HUES6 (cell line): ENCODE measurements at regions not wholly inside any gene's neighbourhood (a gene's known extent, or its start where the extent isn't known, plus 50 kb on each side); places are given as distances from the start of the nearest gene placed in this dataset.
"Not testable (repeated sequence)": the region's sequence is repeated elsewhere in the genome, so short reads cannot be mapped to it uniquely, and the experiment has no call there.

ENCODE experiments used
- H3K27ac ChIP-seq: 2 replicates; pipeline ENCODE4 v1.7.0; 2013; ENCODE audit warnings: low read depth, mild to moderate bottlenecking, low read length, inconsistent platforms
- H3K27me3 ChIP-seq: 2 replicates; pipeline ENCODE4 v1.6.1; 2013; ENCODE audit warnings: low read length; ENCODE audit not compliant: control insufficient read depth, insufficient read depth
- H3K36me3 ChIP-seq: 2 replicates; pipeline ENCODE4 v1.6.1; 2013; ENCODE audit warnings: low read length; ENCODE audit not compliant: control insufficient read depth, insufficient read depth
- H3K4me1 ChIP-seq: 2 replicates; pipeline ENCODE4 v1.6.1; 2013; ENCODE audit warnings: low read length; ENCODE audit not compliant: control insufficient read depth, insufficient read depth
- H3K4me3 ChIP-seq: 2 replicates; pipeline ENCODE4 v1.5.1; 2013; ENCODE audit warnings: low read depth, low read length
- H3K9ac ChIP-seq: one replicate; pipeline ENCODE4 v1.6.1; 2013; ENCODE audit warnings: mild to moderate bottlenecking, low read length
- H3K9me3 ChIP-seq: 2 replicates; pipeline ENCODE4 v1.6.1; 2013; ENCODE audit warnings: low read depth, low read length; ENCODE audit not compliant: control insufficient read depth, insufficient read depth

DNA sequence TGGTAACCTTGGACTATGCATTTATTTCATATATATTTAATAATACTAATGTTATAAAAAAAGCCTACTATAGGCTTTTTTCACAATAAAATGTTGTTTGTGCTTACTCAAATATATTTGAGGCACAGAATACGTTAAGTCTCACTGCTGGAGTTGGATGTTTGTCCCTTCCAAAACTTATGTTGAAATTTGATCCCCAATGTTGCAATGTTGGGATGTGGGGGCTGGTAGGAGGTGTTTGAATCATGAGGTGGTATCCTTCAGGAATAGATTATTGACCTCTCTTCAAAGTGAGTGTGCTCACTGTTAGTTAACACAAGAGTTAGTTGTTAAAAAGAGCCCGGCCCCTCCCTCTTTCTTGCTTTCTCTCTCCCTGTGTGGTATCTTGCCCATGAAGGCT, 1295.9 kb downstream of the JRKL start:
- H3K9me3 ChIP-seq: no peaks in the 10 kb centered on the region
- no peaks in the 10 kb centered on the region for H3K36me3 ChIP-seq
- H3K27ac ChIP-seq: no peak overlapping the region
- no peaks in the 10 kb centered on the region for H3K27me3 ChIP-seq
- H3K9ac ChIP-seq: no peak overlapping the region
- no peak overlapping the region for H3K4me3 ChIP-seq
- peaks cover 17% of the 10 kb centered on the region; the same call in 1 of the 2 replicates for H3K4me1 ChIP-seq

DNA sequence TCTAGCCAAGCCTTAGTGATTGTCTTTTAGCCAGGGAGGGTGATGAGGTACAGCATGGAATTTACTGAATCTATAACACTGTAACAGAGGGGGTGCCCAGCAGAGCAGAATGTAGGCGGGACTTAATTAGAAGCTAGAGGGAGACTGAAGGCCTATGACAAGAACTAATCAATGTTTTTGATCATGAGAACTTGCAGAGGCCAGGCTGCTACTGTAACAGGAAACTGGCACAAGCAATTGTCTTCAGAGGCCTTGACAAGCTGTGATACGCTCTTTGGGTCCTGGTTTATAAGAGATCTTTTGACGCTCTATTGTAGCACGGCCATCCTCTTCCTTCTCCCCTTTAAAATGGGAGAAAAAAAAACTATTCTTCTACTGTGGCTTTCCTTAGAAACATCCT, 1297.3 kb downstream of the JRKL start:
- Histone ChIP-seq H3K4me3 (no peak overlapping the region), H3K9ac (no peak overlapping the region), H3K9me3 (no peaks in the 10 kb centered on the region), H3K4me1 (peaks cover 17% of the 10 kb centered on the region; the same call in 1 of the 2 replicates), H3K36me3 (no peaks in the 10 kb centered on the region), H3K27me3 (no peaks in the 10 kb centered on the region), H3K27ac (no peak overlapping the region)

DNA sequence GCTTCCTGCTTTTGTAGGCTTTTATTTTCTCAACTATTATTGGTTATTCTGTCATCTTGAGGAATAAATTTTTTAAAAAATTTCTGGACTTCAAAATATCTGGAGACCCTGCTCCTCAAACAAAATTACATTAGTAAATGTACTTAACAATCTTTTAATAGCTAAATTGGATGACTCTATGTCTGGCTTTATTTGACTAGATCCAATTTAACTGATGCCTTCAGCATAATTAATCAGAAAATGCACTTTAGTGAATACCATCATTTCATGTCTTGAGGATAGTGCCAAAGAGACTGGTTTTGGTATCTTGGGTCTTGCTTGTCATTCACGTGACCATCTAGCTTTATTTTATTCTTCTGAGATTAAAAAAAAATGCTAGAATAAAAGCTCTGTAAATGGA, 1301.2 kb downstream of the JRKL start:
- Histone ChIP-seq H3K27ac (no peak overlapping the region), H3K4me1 (peaks cover 7% of the 10 kb centered on the region; the same call in 1 of the 2 replicates), H3K9ac (no peak overlapping the region), H3K9me3 (peaks cover 3% of the 10 kb centered on the region; the same call in 1 of the 2 replicates), H3K36me3 (no peaks in the 10 kb centered on the region), H3K4me3 (no peak overlapping the region), H3K27me3 (no peaks in the 10 kb centered on the region)

DNA sequence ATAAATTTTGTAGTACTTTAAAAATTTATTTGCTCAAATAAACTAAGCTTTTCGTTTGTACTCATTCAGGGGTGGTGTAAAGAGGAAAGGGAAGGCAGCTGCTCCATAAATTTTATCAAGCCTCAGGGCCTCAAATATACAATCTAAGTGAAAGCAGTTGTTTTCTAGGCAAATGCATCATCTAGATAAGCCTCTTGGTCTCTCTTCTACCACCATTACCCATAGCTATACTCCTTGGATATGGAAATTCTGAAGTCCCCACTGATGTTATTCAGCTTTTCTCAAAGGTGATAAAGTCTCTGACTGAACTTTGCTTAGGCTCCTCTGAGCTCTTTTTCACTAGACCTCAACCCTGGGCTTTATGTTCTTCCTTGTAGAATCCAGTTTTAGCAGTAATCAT, 1313.1 kb downstream of the JRKL start:
- no peaks in the 10 kb centered on the region for H3K9me3 ChIP-seq
- H3K4me3 ChIP-seq: no peak overlapping the region
- no peaks in the 10 kb centered on the region for H3K4me1 ChIP-seq
- H3K27ac ChIP-seq: no peak overlapping the region
- H3K36me3 ChIP-seq: no peaks in the 10 kb centered on the region
- no peak overlapping the region for H3K9ac ChIP-seq
- H3K27me3 ChIP-seq: no peaks in the 10 kb centered on the region

DNA sequence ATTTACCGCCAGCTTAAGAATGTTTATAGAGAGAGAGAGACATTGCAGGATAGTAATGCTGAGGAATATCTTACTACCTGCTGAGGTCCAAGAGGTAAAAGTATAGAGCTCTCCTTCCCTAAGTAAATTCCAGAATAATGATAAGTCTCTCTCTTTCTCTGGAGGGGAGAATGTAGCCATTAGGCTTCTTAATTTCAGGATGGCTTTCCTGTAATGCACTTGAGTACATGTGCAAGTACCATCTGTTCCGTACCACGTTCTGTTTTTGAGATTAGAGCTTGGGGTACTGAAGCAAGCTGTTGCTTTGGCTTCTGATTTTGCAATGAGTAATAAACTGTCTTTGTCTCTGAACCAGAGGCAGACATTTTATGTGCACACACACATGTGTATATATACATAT, 1314.0 kb downstream of the JRKL start:
- H3K4me1 ChIP-seq: no peaks in the 10 kb centered on the region
- H3K4me3 ChIP-seq: no peak overlapping the region
- H3K27ac ChIP-seq: no peak overlapping the region
- no peaks in the 10 kb centered on the region for H3K9me3 ChIP-seq
- no peak overlapping the region for H3K9ac ChIP-seq
- H3K36me3 ChIP-seq: no peaks in the 10 kb centered on the region
- no peaks in the 10 kb centered on the region for H3K27me3 ChIP-seq

DNA sequence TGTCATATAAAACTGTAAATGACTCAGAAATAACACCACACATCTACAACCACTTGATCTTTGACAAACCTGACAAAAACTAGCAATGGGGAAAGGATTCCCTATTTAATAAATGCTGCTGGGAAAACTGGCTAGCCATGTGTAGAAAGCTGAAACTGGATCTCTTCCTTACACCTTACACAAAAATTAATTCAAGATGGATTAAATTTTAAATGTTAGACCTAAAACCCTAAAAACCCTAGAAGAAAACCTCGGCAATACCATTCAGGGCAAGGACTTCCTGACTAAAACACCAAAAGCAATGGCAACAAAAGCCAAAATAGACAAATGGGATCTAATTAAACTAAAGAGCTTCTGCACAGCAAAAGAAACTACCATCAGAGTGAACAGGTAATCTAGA, 1315.3 kb upstream of the CNTN5 start:
- not testable (repeated sequence) for H3K9me3 ChIP-seq, H3K27ac ChIP-seq, H3K9ac ChIP-seq, H3K4me3 ChIP-seq, H3K36me3 ChIP-seq, H3K27me3 ChIP-seq, H3K4me1 ChIP-seq

DNA sequence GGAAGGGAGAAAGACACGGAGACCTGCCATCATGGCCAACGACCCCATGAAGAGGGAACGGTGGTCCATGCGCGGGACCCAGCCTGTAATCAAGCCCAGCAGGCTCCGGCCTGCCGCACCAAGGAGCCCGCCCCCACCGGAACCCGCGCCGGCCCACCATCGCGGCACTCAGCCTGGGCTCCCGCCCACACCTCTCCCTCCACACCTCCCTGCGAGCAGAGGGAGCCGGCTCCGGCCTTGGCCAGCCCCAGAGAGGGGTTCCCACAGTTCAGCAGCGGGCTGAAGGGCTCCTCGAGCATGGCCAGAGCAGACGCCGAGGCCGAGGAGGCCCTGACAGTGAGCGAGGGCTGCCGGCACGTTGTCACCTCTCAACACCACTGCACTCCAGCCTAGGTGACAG, 1302.8 kb upstream of the CNTN5 start:
- H3K4me1 ChIP-seq: peaks cover 16% of the 10 kb centered on the region
- H3K27ac ChIP-seq: no peak overlapping the region
- no peaks in the 10 kb centered on the region for H3K27me3 ChIP-seq
- no peak overlapping the region for H3K4me3 ChIP-seq
- H3K36me3 ChIP-seq: no peaks in the 10 kb centered on the region
- H3K9me3 ChIP-seq: 0 out of 2 replicates have a peak, but pooled peaks cover 4% of the 10 kb centered on the region
- H3K9ac ChIP-seq: no peak overlapping the region

DNA sequence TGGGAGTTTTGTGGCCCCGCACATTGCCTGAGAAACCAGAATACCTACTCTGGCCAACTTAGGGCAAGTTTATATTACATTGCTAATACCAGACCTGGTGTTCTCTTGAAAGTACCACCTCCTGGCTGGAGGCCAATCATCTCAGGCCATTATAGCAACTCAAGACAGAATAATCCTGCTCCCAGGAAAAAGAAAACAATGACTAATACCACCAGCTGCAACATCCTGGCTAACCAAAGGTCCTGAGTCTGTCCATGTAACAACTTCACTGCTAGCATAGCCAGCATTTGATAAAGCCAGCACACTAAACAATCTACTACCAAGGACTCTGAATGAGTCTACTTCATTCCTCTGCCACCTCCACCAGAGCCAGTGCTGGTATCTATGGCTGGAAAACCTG, 1298.7 kb upstream of the CNTN5 start:
- H3K4me3 ChIP-seq: no peak overlapping the region
- H3K36me3 ChIP-seq: no peaks in the 10 kb centered on the region
- H3K27me3 ChIP-seq: no peaks in the 10 kb centered on the region
- H3K27ac ChIP-seq: no peak overlapping the region
- H3K9me3 ChIP-seq: 0 out of 2 replicates have a peak, but pooled peaks cover 4% of the 10 kb centered on the region
- H3K4me1 ChIP-seq: peaks cover 17% of the 10 kb centered on the region
- H3K9ac ChIP-seq: no peak overlapping the region

DNA sequence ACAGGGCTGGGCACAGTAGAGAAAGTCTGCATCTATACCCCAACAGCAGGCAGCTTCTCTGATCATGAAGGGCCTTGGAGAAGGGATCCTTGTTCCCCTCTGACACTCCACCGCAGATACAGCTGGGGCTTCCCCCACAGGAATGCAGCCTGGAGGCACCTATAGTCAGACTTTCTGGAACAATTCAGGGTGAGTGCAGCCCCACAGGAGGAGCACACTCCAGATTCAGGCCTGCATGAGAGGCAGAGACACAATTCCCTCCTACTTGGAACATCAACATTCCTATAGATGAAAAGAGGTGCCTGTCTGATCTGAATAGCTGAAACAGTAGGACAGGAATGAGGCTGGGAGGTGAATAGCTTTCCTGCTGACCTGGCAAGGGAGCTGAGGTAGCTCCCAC, 1298.0 kb upstream of the CNTN5 start:
- Histone ChIP-seq H3K4me1 (peaks cover 17% of the 10 kb centered on the region), H3K36me3 (no peaks in the 10 kb centered on the region), H3K4me3 (no peak overlapping the region), H3K27ac (no peak overlapping the region), H3K9ac (no peak overlapping the region), H3K9me3 (0 out of 2 replicates have a peak, but pooled peaks cover 4% of the 10 kb centered on the region), H3K27me3 (no peaks in the 10 kb centered on the region)

DNA sequence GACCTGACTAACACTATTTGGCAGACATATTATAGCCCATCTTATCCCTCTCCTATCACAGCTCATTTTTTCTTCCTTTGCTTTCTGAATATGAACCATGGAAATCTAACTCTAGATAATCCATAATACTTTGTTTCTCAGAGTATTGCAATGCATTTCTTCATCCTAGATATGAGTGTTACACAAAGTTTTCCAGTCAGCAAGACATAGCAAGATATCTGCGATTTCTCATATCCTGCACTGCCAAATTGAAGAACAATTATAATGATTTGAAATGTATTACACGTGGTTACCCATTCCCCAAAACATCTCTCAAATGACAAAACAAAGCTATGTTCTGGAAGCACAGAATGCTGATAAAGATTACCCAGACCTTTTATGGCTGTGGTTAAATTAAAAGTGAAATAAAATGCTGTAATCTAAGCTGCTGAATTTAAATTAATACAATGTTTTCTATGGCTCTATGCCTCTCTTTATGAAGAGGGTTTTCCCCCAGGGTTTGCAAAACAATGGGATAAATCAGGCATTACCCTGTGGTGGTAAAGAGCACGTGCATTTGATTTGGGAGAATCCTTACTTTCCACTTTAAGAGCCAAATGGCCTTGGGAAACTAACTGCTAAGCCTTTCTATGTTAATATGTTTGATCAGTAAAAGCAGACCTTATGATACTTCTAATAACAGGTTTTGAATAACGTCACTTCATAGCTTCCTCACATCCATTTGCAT, 1291.0 kb upstream of the CNTN5 start:
- Histone ChIP-seq H3K27me3 (no peaks in the 10 kb centered on the region), H3K9ac (no peak overlapping the region), H3K27ac (no peak overlapping the region), H3K36me3 (no peaks in the 10 kb centered on the region), H3K9me3 (no peaks in the 10 kb centered on the region), H3K4me1 (no peaks in the 10 kb centered on the region), H3K4me3 (no peak overlapping the region)

DNA sequence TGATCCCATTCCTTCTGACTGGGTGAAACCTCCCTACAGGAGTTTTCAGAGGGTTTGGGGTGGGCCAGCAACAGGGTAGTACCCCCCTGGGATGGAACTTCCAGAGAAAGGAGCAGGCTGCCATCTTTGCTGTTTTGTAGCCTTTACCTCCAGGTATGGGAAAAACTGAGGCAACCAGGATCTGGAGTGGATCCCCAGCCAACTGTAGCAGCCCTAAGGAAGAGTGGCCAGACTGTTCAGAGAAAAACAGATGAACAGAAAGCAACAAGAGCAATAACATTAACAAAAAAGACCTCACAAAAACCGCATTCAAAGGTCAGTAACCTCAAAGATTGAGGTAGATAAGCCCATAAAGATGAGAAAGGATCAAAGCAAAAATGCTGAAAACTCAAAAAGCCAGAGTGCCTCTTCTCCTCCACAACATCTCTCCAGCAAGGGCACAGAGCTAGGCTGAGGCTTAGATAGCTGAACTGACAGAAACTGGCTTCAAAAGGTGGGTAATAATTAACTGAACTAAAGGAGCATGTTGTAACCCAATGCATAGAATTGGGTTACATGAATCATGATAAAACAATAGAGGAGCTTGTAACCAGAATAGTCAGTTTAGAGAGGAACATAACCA, 1288.6 kb upstream of the CNTN5 start:
- Histone ChIP-seq H3K9ac (no peak overlapping the region), H3K9me3 (no peaks in the 10 kb centered on the region), H3K36me3 (no peaks in the 10 kb centered on the region), H3K27me3 (no peaks in the 10 kb centered on the region), H3K4me1 (no peaks in the 10 kb centered on the region), H3K27ac (no peak overlapping the region), H3K4me3 (no peak overlapping the region)
